ENCODE measurements at regions not wholly inside any gene's neighbourhood (a gene's known extent, or its start where the extent isn't known, plus 50 kb on each side); places are given as distances from the start of the nearest gene placed in this dataset.

DNA sequence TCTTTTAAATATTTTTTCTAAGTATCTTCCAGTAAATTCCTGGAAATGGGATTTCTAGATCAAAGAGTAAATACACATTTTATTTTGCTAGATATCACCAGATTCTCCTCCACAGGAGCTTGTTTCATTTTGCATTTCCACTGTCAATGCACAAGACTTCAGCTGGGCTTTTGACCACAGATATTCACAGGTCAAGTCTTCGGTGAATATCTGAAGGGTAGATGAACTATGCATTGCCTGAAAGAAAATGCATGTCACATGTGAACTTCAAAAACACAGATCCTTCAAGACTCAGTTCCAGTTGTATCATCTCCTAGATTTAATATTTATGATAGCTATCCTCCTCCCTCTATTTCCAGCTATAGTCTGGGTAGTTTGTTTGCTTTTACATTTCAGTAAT lies 963.6 kb upstream of the GOT2 start:
- Histone ChIP-seq H3K36me3 (ENCODE audit: control insufficient read depth, insufficient read depth, low read length) (no peaks in the 10 kb centered on the region), H3K27me3 (ENCODE audit: control insufficient read depth, insufficient read depth, low read length) (no peaks in the 10 kb centered on the region), H3K4me3 (ENCODE audit: low read depth, low read length) (no peak overlapping the region)
- TF ChIP-seq, protein P1, sequence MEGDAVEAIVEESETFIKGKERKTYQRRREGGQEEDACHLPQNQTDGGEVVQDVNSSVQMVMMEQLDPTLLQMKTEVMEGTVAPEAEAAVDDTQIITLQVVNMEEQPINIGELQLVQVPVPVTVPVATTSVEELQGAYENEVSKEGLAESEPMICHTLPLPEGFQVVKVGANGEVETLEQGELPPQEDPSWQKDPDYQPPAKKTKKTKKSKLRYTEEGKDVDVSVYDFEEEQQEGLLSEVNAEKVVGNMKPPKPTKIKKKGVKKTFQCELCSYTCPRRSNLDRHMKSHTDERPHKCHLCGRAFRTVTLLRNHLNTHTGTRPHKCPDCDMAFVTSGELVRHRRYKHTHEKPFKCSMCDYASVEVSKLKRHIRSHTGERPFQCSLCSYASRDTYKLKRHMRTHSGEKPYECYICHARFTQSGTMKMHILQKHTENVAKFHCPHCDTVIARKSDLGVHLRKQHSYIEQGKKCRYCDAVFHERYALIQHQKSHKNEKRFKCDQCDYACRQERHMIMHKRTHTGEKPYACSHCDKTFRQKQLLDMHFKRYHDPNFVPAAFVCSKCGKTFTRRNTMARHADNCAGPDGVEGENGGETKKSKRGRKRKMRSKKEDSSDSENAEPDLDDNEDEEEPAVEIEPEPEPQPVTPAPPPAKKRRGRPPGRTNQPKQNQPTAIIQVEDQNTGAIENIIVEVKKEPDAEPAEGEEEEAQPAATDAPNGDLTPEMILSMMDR (IDR thresholded peaks at IDR 0.05; ENCODE audit: insufficient read depth, low read depth, low read length) = no peak
- DNase-seq (ENCODE audit: low read depth) = no peak
- ChIA-PET CTCF (no interaction called here), POLR2A (no interaction called here)

DNA sequence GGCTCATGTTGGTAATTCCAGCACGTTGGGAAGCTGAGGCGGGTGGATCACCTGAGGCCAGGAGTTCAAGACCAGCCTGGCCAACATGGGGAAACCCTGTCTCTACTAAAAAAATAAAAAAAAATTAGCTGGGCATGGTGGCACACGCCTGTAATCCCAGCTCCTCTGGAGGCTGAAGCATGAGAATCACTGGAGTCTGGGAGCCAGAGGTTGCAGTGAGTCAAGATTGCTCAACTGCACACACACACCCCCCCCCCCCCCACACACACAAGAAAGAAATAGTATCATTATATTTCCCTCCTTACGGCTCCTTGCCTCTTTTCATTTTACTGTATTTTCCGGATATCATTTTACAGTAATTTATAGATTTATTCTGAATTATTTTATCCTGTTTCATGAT lies 963.1 kb upstream of the GOT2 start:
- POLR2A ChIA-PET = no interaction called here
- CTCF ChIA-PET = no interaction called here
- H3K4me3 ChIP-seq (ENCODE audit: low read depth, low read length) = no peak overlapping the region
- H3K36me3 ChIP-seq (ENCODE audit: control insufficient read depth, insufficient read depth, low read length) = no peaks in the 10 kb centered on the region
- TF ChIP-seq, protein P1 (IDR thresholded peaks at IDR 0.05; ENCODE audit: insufficient read depth, low read depth, low read length) = no peak
- no peak for DNase-seq (ENCODE audit: low read depth)
- H3K27me3 ChIP-seq (ENCODE audit: control insufficient read depth, insufficient read depth, low read length) = no peaks in the 10 kb centered on the region

DNA sequence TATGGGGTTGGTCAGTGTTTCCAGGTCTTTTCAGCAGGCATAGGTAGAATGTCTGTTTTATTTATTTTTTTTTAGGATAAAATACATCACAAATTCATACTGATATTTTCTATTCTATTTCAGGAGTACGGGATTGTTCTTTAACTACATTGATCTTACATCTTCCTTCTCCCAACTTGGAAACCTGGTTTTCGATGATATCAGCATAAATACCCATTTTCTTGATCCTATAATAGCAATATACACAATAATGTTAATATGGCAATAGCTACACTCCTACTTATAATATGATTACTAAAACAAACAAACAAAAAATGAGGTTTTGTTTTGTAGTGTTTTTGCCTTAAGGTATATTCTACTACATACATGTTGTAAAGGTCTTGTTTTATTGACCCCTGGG lies 962.4 kb upstream of the GOT2 start:
- ChIA-PET POLR2A (no interaction called here), CTCF (no interaction called here)
- TF ChIP-seq, protein P1 (IDR thresholded peaks at IDR 0.05; ENCODE audit: insufficient read depth, low read depth, low read length) = no peak
- no peak for DNase-seq (ENCODE audit: low read depth)
- Histone ChIP-seq H3K4me3 (ENCODE audit: low read depth, low read length) (no peak overlapping the region), H3K36me3 (ENCODE audit: control insufficient read depth, insufficient read depth, low read length) (no peaks in the 10 kb centered on the region), H3K27me3 (ENCODE audit: control insufficient read depth, insufficient read depth, low read length) (no peaks in the 10 kb centered on the region)

DNA sequence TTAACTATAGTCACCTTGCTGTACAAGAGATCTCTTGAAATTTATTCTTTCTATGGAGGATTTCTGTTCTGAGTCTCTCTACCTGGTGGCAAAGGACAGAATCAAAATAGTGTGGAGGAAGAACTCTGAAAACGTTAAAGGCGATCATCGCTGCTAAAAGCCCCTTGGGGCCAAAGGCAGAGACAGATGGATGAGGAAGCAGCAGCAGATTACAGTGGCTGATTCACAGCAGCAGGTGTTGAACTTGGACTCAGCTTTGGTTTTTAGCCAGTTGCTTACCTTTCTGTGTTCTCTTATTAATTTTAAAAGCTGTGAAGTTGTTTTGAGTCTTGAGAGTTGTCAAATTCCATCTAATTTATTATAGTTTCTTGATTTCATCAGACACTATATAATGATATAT lies 956.1 kb upstream of the GOT2 start:
- POLR2A ChIA-PET = no interaction called here
- Histone ChIP-seq H3K36me3 (ENCODE audit: control insufficient read depth, insufficient read depth, low read length) (no peaks in the 10 kb centered on the region), H3K27me3 (ENCODE audit: control insufficient read depth, insufficient read depth, low read length) (no peaks in the 10 kb centered on the region), H3K4me3 (ENCODE audit: low read depth, low read length) (no peak overlapping the region)
- CTCF ChIA-PET = no interaction called here
- TF ChIP-seq, protein P1 (IDR thresholded peaks at IDR 0.05; ENCODE audit: insufficient read depth, low read depth, low read length) = no peak
- DNase-seq (ENCODE audit: low read depth) = no peak

DNA sequence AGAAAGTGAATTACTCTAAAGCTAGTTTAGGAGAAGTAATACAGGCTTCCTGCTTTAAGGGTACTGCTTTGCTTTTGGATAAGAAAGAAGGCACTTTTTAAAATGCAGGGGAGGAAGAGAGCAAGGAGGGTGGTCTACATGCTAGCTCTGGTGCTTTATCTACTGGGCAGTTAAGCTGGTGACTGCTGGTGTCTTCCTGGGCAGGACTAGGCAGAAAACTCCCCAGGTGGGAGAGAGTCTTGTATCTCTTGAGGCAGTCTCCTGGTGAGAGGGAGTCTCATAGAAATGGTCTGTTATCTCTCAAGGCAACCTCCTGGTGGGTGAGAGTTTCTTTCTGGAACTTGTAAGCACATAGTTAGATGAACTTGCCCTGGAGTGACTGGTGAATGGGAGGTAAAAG lies 953.9 kb upstream of the GOT2 start:
- ChIA-PET CTCF (no interaction called here), POLR2A (no interaction called here)
- TF ChIP-seq, protein P1 (IDR thresholded peaks at IDR 0.05; ENCODE audit: insufficient read depth, low read depth, low read length) = no peak
- H3K36me3 ChIP-seq (ENCODE audit: control insufficient read depth, insufficient read depth, low read length) = no peaks in the 10 kb centered on the region
- no peaks in the 10 kb centered on the region for H3K27me3 ChIP-seq (ENCODE audit: control insufficient read depth, insufficient read depth, low read length)
- no peak for DNase-seq (ENCODE audit: low read depth)
- no peak overlapping the region for H3K4me3 ChIP-seq (ENCODE audit: low read depth, low read length)

Data from BJ (cell line).